HepG2 (cell line): ENCODE measurements at regions not wholly inside any gene's neighbourhood (a gene's known extent, or its start where the extent isn't known, plus 50 kb on each side); places are given as distances from the start of the nearest gene placed in this dataset.

Experiments
- ATAC-seq: fragments of 200-7000 bp; cut with Tn5 transposase; 3 replicates; pipeline ENCODE4 v1.9.1; 2020; ENCODE audit warnings: mild to moderate bottlenecking, moderate library complexity
- BruUV-seq: library from RNA; stranded (reverse); fragments of 400-500 nt; replicated peaks from 2 replicates; lab custom pipeline; 2021; lab: Mats Ljungman, UMichigan
- CTCF ChIA-PET: fragments of 300-600 bp; formaldehyde crosslinking; extraction: SDS; loops from one replicate; lab custom pipeline; 2021; ENCODE audit warnings: low total read pairs, inconsistent platforms, low intra/inter-chr PET ratio; lab: Yijun Ruan, JAX
- POLR2A ChIA-PET: fragments of 350-600 bp; sonication (Branson Sonifier 250); formaldehyde crosslinking; loops from one replicate; lab custom pipeline; 2020; ENCODE audit warnings: antibody characterized with exemption, inconsistent platforms; lab: Yijun Ruan, JAX
- DNase-seq: peaks from one replicate; pipeline ENCODE4 v3.0.0-alpha.2; 2015; ENCODE audit warnings: low spot score
- FAIRE-seq: peaks from 3 replicates; lab custom pipeline; 2011; peaks lifted over from hg19 to GRCh38; lab: Jason Lieb, UNC
- H2AFZ ChIP-seq: one replicate; pipeline ENCODE4 v1.6.1; 2011; ENCODE audit warnings: low read length, inconsistent platforms
- H3K27ac ChIP-seq: fragments of 300-600 bp; 3 replicates; pipeline ENCODE4 v1.8.0; 2011; ENCODE audit warnings: mixed run types, mild to moderate bottlenecking, mixed read lengths, low read length, inconsistent platforms; ENCODE audit not compliant: insufficient read depth; ENCODE audit errors: extremely low read length
- H3K27me3 ChIP-seq, 2 experiments: fragments of 200-600 bp in 1 of 2; 2 replicates in 1 of 2; 3 replicates in 1 of 2; pipeline versions ENCODE4 v1.6.0 to v1.8.0; 2011; ENCODE audit warnings: low read length in 2 of 2, mild to moderate bottlenecking in 2 of 2, moderate library complexity in 2 of 2, inconsistent platforms in 1 of 2; ENCODE audit not compliant: insufficient read depth in 2 of 2, control insufficient read depth in 1 of 2
- H3K36me3 ChIP-seq, 2 experiments: fragments of 200-600 bp in 1 of 2; replicated peaks in 1 of 2; 2 replicates in 1 of 2; 3 replicates in 1 of 2; pipeline versions ENCODE4 v1.5.1 to v1.8.0; 2011; ENCODE audit warnings: low read length in 2 of 2, inconsistent platforms in 1 of 2; ENCODE audit not compliant: insufficient read depth in 2 of 2, control insufficient read depth in 1 of 2
- H3K4me1 ChIP-seq: 2 replicates; pipeline ENCODE4 v1.5.1; 2012; ENCODE audit warnings: low read length, inconsistent platforms; ENCODE audit not compliant: insufficient read depth
- H3K4me2 ChIP-seq: 2 replicates; pipeline ENCODE4 v1.6.0; 2011; ENCODE audit warnings: low read depth, low read length, inconsistent platforms
- H3K4me3 ChIP-seq, 3 experiments: fragments of 200-600 bp in 1 of 3; sonication (generic), shearing (Covaris generic) in 1 of 3; replicated peaks in 1 of 3; 2 replicates each; pipeline ENCODE4 v1.5.1; 2011 to 2016; ENCODE audit warnings: low read length in 3 of 3, inconsistent platforms in 2 of 3, low read depth in 2 of 3, mild to moderate bottlenecking in 2 of 3, control low read depth in 1 of 3, mixed read lengths in 1 of 3; ENCODE audit not compliant: insufficient read depth in 1 of 3
- H3K79me2 ChIP-seq: one replicate; pipeline ENCODE4 v1.6.1; 2011; ENCODE audit warnings: low read length, inconsistent platforms; ENCODE audit not compliant: insufficient read depth
- H3K9ac ChIP-seq: 2 replicates; pipeline ENCODE4 v1.6.0; 2011; ENCODE audit warnings: mild to moderate bottlenecking, low read depth, low read length, inconsistent platforms; ENCODE audit not compliant: insufficient read depth
- H3K9me3 ChIP-seq: 2 replicates; pipeline ENCODE4 v1.5.1; 2012; ENCODE audit warnings: mild to moderate bottlenecking, low read length
- H4K20me1 ChIP-seq: 2 replicates; pipeline ENCODE4 v1.6.0; 2011; ENCODE audit warnings: inconsistent platforms, mild to moderate bottlenecking, low read length, moderate library complexity; ENCODE audit not compliant: insufficient read depth
- CHD4 ChIP-seq: fragments of 200-600 bp; sonication (generic); IDR thresholded peaks from 2 replicates; pipeline ENCODE4 v1.7.0; 2017; ENCODE audit warnings: mild to moderate bottlenecking, low read length, borderline replicate concordance
- FOSL1 ChIP-seq: sonication (generic); formaldehyde crosslinking; IDR thresholded peaks from 2 replicates; pipeline ENCODE4 v1.9.0; 2021; ENCODE audit warnings: missing genetic modification reagents, borderline replicate concordance
- HDAC6 ChIP-seq: fragments of 200-600 bp; sonication (generic); IDR thresholded peaks from 2 replicates; pipeline ENCODE4 v1.7.0; 2017; ENCODE audit warnings: mild to moderate bottlenecking, antibody characterized with exemption, low read length, low read depth
- MLLT10 ChIP-seq: sonication (generic); formaldehyde crosslinking; IDR thresholded peaks from 2 replicates; pipeline ENCODE4 v1.4.0; 2020; ENCODE audit warnings: missing genetic modification reagents
- MTERF4 ChIP-seq: sonication (generic); formaldehyde crosslinking; IDR thresholded peaks from 2 replicates; pipeline ENCODE4 v1.8.0; 2023; ENCODE audit warnings: mild to moderate bottlenecking, missing genetic modification reagents
- ONECUT2 ChIP-seq: sonication (generic); formaldehyde crosslinking; IDR thresholded peaks from 2 replicates; pipeline ENCODE4 v1.4.0; 2020; ENCODE audit warnings: missing genetic modification reagents
- SIX1 ChIP-seq: sonication (generic); formaldehyde crosslinking; IDR thresholded peaks from 2 replicates; pipeline ENCODE4 v1.4.0; 2020; ENCODE audit warnings: missing genetic modification reagents, borderline replicate concordance
- SOX13 ChIP-seq, 3 experiments: fragments of 450-650 bp in 1 of 3; sonication (generic) in 1 of 3; formaldehyde crosslinking in 1 of 3; IDR thresholded peaks in 2 of 3; conservative IDR thresholded peaks in 1 of 3; 2 replicates each; pipeline versions ENCODE4 v1.5.0 to v1.6.1; 2016 to 2020; ENCODE audit warnings: antibody characterized with exemption in 1 of 3, mild to moderate bottlenecking in 1 of 3, missing compliant biosample characterization in 1 of 3, missing genetic modification reagents in 1 of 3, moderate library complexity in 1 of 3
- TAF15 ChIP-seq: fragments of 200-400 bp; formaldehyde crosslinking; IDR thresholded peaks from one replicate; pipeline ENCODE4 v1.6.1; 2018; ENCODE audit warnings: mild to moderate bottlenecking, low read depth, low read length; ENCODE audit not compliant: poor library complexity, severe bottlenecking
- TEAD3 ChIP-seq: optimal IDR thresholded peaks from 2 replicates; pipeline ENCODE3; 2016; ENCODE audit warnings: borderline replicate concordance
- ZBTB39 ChIP-seq: sonication (generic); formaldehyde crosslinking; IDR thresholded peaks from 2 replicates; pipeline ENCODE4 v1.5.0; 2020; ENCODE audit warnings: missing genetic modification reagents
- ZNF335 ChIP-seq: sonication (generic); formaldehyde crosslinking; IDR thresholded peaks from 2 replicates; pipeline ENCODE4 v1.4.0; 2020; ENCODE audit warnings: missing genetic modification reagents
- ZNF530 ChIP-seq: sonication (generic); formaldehyde crosslinking; IDR thresholded peaks from 2 replicates; pipeline ENCODE4 v1.5.0; 2020; ENCODE audit warnings: low read depth, mild to moderate bottlenecking, missing genetic modification reagents
- ZNF552 ChIP-seq: sonication (generic); formaldehyde crosslinking; IDR thresholded peaks from 2 replicates; pipeline ENCODE4 v1.9.0; 2022; ENCODE audit warnings: missing genetic modification reagents, mild to moderate bottlenecking, borderline replicate concordance
- ZNF577 ChIP-seq: sonication (generic); formaldehyde crosslinking; IDR thresholded peaks from 2 replicates; pipeline ENCODE4 v1.4.0; 2020; ENCODE audit warnings: mild to moderate bottlenecking, low read depth, missing genetic modification reagents, borderline replicate concordance
- WGBS: methylation state at CpG from one replicate; pipeline ENCODE4 v1.1.6; 2017; ENCODE audit warnings: low lambda C conversion rate; 5-methylcytosine and 5-hydroxymethylcytosine counted together
- in situ Hi-C: cut with HindIII; loops from 2 replicates; pipeline ENCODE4 v1.10.0; 2017; ENCODE audit warnings: low pct_unique_long_range_greater_than_20kb; ENCODE audit not compliant: extremely low pct_ligation_motif_present
- intact Hi-C: fragments of 100-400 bp; cut with micrococcal nuclease; formaldehyde crosslinking; loops from one replicate; pipeline ENCODE4 v1.10.0; 2022; ENCODE audit not compliant: unreplicated experiment
- TF ChIP-seq, protein P1 (sequence below): sonication (generic); formaldehyde crosslinking; IDR thresholded peaks from 2 replicates; pipeline ENCODE4 v1.5.1; 2020; ENCODE audit warnings: mild to moderate bottlenecking, missing genetic modification reagents, moderate library complexity

DNA sequence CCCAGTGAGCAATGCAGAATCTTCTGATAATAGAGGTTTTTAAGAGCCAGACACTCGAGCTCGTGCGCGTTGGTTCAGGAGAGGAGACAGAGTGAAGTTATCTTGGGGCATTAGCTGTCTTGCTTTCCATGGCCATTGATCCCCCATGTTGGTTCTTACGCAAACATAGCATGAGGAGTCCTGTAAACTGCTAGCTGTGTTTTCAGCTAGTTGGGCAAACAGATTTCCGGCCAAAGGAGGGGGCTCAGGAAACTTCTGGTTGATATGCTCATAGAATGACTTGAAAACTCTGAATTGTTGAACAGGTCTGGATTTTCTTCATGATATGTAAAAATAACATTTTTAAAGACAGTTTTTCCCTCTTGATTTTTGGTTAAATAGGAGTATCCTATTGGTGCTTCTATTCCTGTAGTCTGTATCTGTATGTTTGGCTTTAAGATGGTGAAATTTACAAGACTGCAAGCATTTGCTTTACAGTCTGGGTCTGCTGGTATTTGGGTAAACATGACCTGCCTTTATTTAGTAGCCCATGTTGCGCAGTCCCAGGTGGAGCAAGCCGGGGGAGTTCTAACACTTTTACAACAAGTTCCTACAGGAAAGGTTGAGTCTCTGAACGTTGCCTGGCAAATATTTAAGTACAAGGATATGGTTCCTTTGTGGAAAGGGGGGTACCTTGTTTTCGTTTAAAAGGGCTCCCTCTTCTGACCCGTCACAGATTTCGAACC, 218.4 kb upstream of the KCND2 start:
- Histone ChIP-seq H3K79me2 (no peaks in the 10 kb centered on the region), H2AFZ (no peak overlapping the region), H3K4me2 (no peak overlapping the region), H3K4me1 (no peaks in the 10 kb centered on the region), H3K9me3 (peaks cover 27% of the 10 kb centered on the region), H3K36me3 (no peaks in the 10 kb centered on the region), H3K27me3 (no peaks in the 10 kb centered on the region), H4K20me1 (no peaks in the 10 kb centered on the region), H3K9ac (no peak overlapping the region), H3K4me3 (no peak overlapping the region), H3K27ac (no peak overlapping the region)
- in situ Hi-C loops = no loop called here
- TF ChIP-seq ZNF552 (CRISPR knock-in tag) (no peak), ONECUT2 (CRISPR knock-in tag) (no peak), TAF15 (no peak), ZNF530 (CRISPR knock-in tag) (no peak), SOX13 (IDR thresholded peaks at IDR 0.05) (no peak), SOX13 (CRISPR knock-in tag; conservative IDR thresholded peaks at IDR 0.05 in 1 of 2, IDR thresholded peaks at IDR 0.05 in 1 of 2) (no peak), MTERF4 (CRISPR knock-in tag) (no peak), ZBTB39 (CRISPR knock-in tag) (no peak), TEAD3 (CRISPR knock-in tag) (no peak), CHD4 (no peak), ZNF577 (CRISPR knock-in tag) (no peak), MLLT10 (CRISPR knock-in tag) (no peak), SIX1 (CRISPR knock-in tag) (no peak), HDAC6 (no peak), FOSL1 (CRISPR knock-in tag) (no peak), ZNF335 (CRISPR knock-in tag) (no peak)
- TF ChIP-seq, protein P1, sequence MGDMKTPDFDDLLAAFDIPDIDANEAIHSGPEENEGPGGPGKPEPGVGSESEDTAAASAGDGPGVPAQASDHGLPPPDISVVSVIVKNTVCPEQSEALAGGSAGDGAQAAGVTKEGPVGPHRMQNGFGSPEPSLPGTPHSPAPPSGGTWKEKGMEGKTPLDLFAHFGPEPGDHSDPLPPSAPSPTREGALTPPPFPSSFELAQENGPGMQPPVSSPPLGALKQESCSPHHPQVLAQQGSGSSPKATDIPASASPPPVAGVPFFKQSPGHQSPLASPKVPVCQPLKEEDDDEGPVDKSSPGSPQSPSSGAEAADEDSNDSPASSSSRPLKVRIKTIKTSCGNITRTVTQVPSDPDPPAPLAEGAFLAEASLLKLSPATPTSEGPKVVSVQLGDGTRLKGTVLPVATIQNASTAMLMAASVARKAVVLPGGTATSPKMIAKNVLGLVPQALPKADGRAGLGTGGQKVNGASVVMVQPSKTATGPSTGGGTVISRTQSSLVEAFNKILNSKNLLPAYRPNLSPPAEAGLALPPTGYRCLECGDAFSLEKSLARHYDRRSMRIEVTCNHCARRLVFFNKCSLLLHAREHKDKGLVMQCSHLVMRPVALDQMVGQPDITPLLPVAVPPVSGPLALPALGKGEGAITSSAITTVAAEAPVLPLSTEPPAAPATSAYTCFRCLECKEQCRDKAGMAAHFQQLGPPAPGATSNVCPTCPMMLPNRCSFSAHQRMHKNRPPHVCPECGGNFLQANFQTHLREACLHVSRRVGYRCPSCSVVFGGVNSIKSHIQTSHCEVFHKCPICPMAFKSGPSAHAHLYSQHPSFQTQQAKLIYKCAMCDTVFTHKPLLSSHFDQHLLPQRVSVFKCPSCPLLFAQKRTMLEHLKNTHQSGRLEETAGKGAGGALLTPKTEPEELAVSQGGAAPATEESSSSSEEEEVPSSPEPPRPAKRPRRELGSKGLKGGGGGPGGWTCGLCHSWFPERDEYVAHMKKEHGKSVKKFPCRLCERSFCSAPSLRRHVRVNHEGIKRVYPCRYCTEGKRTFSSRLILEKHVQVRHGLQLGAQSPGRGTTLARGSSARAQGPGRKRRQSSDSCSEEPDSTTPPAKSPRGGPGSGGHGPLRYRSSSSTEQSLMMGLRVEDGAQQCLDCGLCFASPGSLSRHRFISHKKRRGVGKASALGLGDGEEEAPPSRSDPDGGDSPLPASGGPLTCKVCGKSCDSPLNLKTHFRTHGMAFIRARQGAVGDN (CRISPR knock-in tag) = no peak
- BruUV-seq = no TSS peak
- 40% methylated on average over 10 of the region's 12 CpGs for WGBS
- no peak for DNase-seq
- FAIRE-seq = no peak
- intact Hi-C loops = no loop called here
- CTCF ChIA-PET = no interaction called here
- POLR2A ChIA-PET = no interaction called here
- ATAC-seq = no peak
